ENCODE measurements at regions not wholly inside any gene's neighbourhood (a gene's known extent, or its start where the extent isn't known, plus 50 kb on each side); places are given as distances from the start of the nearest gene placed in this dataset.

DNA sequence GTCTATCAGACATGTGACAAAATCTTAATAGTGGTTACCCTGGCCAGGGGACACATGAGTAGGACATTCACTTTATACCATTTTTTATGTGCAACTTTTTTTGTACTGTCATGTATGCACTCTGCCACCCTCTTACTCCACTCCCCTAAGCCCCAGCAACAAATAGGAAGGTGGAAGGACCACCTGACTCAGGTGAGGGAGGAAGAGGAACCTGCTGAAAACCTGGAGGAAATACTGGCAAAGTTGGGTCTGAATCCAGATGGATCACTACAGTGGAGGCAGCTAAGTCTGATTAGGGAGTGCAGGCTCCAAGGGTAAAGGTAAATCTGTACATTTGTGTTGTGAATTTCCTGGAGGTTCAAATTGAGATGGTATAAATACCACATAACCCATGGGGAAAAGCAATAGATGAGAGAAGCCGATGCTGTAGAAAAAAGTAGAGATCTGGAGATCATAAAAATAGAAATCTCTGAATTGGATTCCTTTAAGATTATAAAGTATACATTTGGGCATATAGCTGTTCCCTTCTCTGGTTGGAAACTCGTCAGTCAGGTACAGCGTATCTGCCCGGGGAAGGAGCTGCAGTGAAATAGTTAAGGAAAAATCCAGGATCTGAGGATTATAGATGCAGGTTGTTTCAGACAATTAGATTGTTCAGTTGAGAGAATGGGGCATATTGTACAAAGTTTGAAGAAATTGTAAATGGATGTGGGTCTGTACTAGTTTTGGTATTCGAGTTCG is 52.2 kb upstream of the OR9Q1 start:
- no peak for DNase-seq
- Histone ChIP-seq H4K20me1 (ENCODE audit: insufficient read depth, low read length) (no peaks in the 10 kb centered on the region), H2AK5ac (ENCODE audit: low read depth, low read length) (no peak overlapping the region), H3K14ac (replicated peaks; ENCODE audit: low read depth, low read length) (no peak overlapping the region), H3K27ac (ENCODE audit: insufficient read depth, low read length) (no peak overlapping the region), H3K56ac (ENCODE audit: extremely low read depth, insufficient read depth, low read length) (no peak overlapping the region), H2BK15ac (ENCODE audit: low read depth, low read length) (no peak overlapping the region), H2AFZ (replicated peaks; ENCODE audit: low read length, poor library complexity) (no peak overlapping the region), H4K5ac (ENCODE audit: low read depth, low read length) (no peak overlapping the region), H2BK20ac (ENCODE audit: low read depth, low read length) (no peak overlapping the region), H3K79me1 (ENCODE audit: low read depth in 1 of 2, low read length in 2 of 2) (no peaks in the 10 kb centered on the region), H2AK9ac (replicated peaks; ENCODE audit: low read depth, low read length, poor library complexity) (no peak overlapping the region), H2BK120ac (ENCODE audit: low read depth, low read length) (no peak overlapping the region), H3K27me3 (ENCODE audit: control insufficient read depth, insufficient read depth, low read length) (peaks cover 3% of the 10 kb centered on the region; the same call in 1 of the 2 replicates), H3K9ac (ENCODE audit: low read depth, low read length) (no peak overlapping the region), H3K36me3 (ENCODE audit: control insufficient read depth, insufficient read depth, low read length) (no peaks in the 10 kb centered on the region), H3K9me1 (ENCODE audit: insufficient read depth, low read length) (no peaks in the 10 kb centered on the region), H3K9me3 (ENCODE audit: control insufficient read depth, insufficient read depth, low read length) (no peaks in the 10 kb centered on the region), H3K4ac (ENCODE audit: low read depth, low read length) (no peak overlapping the region), H3K4me1 (ENCODE audit: control insufficient read depth, insufficient read depth, low read length) (no peaks in the 10 kb centered on the region), H4K91ac (ENCODE audit: insufficient read depth, low read depth, low read length) (no peak overlapping the region), H4K8ac (ENCODE audit: low read depth in 2 of 2, low read length in 2 of 2) (no peak overlapping the region), H2BK5ac (ENCODE audit: low read depth, low read length, poor library complexity, severe bottlenecking) (no peak overlapping the region), H3K4me2 (ENCODE audit: low read depth, low read length) (no peak overlapping the region), H3K4me3 (ENCODE audit: insufficient read depth, low read depth, low read length) (no peak overlapping the region), H3K23ac (ENCODE audit: low read depth, low read length) (no peak overlapping the region), H3K18ac (ENCODE audit: low read depth, low read length) (no peak overlapping the region)
- WGBS, 2 experiments (ENCODE audit: extremely low coverage in 2 of 2, insufficient read length in 1 of 2), result no CpG with 5 or more reads among the region's 6 CpGs
- intact Hi-C loops (cut with micrococcal nuclease) (no loop called here), in situ Hi-C loops (cut with MboI; ENCODE audit: low sequenced_read_pairs) (no loop called here), dilution Hi-C loops (cut with HindIII; ENCODE audit: low sequenced_read_pairs, unreplicated experiment) (no loop called here)
- ChIA-PET CTCF (no interaction called here), POLR2A (ENCODE audit: unreplicated experiment) (no interaction called here)
- BruUV-seq (replicated peaks), result no TSS peak
- TF ChIP-seq ELK1 (IDR thresholded peaks at IDR 0.05; ENCODE audit: borderline replicate concordance, low read depth, low read length) (no peak), POLR2A (IDR thresholded peaks at IDR 0.05; ENCODE audit: low read depth, low read length) (no peak)
- ATAC-seq (ENCODE audit: low read depth), result no peak
